ENCODE measurements at regions not wholly inside any gene's neighbourhood (a gene's known extent, or its start where the extent isn't known, plus 50 kb on each side); places are given as distances from the start of the nearest gene placed in this dataset.

DNA sequence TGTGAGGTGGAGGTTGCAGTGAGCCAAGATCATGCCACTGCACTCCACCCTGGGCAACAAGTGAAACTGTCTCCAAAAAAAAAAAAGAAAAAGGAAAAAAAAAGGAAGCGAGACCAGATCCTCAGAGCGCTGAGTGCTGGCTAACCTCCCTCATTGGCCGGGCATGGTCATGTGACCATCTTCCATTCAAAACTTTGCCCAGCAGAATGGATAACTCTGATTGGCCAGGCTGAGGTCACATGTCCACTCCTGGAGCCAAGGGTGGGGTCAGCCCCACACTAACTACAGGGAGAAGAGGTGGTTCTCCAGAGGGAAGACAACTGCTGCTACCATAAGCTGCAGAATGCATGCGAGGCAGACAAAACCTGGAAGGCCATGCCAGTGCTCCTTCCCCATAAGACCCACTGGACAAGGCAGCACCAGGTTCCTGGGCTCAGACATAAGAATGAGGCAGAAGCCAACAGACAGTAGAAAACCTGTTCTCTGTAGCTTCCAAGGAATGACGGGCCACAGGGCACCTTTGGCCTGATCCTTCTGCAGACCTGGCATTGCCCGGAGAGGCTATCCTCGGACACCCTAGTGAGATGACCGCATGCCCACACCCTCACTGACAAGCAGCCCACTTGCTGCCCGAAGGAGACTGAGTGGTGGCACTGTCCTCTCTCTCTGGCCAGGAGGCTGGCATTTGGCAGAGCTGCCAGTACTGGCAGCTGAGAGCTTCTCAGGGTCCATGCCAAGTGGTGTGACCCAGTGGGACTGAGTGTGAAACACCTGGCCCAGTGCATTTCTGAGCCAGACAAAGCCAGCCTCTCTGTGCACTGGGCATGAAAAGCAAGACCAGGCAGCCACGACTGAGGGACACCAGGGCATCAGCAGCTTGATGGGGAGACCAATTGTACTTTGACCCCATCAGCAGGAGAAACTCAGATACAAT lies 311.9 kb upstream of the SULF2 start:
- DNase-seq, result no peak

DNA sequence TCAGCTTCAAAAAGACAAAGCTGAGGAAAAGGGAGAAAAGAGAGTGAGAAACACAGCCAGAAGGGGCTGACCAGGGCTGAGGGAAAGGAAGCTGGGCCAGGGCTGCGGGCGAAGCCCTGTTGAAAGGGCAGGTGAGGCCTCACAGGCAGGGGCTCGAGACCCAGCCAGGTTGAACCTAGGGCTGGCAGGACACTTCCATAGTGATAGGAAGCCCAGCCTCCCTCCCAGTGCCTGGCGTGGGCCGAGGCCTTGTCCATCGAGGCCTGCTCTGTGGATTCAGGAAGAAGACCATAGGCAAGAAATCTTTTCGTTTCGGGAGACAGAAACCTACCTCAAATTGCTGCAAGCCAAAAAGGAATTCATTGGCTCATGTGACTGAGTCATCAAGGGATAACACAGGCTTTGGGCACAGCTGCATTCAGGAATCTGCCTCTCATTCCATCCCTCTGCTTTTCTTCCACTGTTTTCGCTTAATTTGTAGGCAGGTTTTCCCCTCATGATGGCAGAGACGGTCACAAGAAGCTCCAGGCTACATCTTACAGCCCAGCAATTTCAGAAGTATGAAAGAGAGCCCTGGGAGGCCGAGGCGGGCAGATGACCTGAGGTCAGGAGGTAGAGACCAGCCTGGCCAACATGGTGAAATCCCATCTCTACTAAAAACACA lies 311.1 kb upstream of the SULF2 start:
- no peak for DNase-seq

DNA sequence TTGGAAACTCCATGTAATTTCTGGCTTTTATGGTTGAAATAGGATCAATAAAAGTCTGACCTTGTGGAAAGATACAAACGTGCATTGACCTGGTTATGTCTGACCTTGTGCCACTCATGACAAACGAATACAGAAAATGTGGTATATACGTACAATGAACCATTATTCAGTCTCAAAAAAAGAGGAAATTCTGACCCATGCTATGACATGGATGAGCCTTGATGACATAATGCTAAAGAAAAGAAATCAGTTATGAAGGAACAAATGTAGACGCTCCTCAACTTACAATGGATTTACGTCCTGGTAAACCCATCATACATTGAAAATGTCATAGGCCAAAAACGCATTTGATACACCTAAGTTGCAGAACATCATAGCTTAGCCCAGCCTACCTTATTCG lies 309.7 kb upstream of the SULF2 start:
- no peak for DNase-seq

DNA sequence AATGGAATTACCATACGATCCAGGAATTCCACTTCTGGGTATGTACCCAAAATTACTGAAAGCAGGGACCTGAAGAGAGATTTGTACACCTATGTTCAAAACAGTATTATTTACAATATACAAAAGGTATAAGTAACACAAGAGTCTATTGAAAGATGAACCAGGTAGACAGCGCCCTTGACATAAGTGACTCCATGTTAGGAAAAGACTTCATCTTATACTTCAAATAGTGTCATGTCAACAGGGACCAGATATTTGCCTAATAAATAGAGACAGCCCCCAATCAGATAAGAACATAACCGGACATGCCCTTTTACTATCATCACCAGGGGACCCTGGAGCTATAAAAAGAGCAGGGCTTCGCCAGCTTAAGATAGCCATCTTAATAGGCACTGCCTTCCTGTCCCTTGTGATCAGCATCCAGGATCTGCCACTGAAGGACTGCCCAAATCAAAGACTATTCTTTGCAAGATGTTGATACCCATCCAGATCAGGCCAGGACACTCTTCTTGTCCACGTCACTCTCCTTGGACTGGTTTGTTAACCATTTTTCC lies 309.0 kb upstream of the SULF2 start:
- DNase-seq, result no peak

DNA sequence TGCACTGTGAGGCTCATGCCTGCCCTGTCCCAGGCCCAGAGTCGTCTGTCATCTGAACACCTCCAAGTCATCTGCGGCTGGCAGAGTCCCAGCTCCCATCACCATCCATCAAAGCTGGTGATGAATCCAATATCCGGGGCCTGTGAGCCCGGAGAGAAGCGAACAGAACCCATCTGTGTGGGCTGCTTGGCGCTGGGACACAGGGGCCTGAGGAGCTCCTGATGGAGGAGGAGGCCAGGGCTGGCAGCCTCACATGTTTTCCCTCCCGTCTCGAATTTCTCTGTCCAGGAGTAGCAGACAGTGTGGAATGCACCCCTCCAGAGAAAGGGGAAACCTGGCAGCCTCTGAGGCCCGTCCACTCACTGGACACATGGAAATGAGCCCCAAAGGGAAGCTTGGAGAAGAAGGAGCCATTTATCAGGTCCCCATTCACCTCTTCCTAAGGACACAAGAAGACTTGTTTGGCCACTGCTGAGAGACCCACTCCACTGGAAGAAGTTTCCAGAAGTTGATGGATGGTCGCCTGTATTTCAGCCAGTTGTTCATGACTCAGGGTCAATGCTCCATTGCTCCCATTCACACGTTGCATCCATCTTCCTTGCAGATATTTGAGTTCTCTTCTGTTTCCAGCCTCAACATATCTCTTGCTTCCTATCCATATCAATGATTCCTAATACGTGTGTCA lies 307.5 kb upstream of the SULF2 start:
- DNase-seq, result peak; percentile 46

DNA sequence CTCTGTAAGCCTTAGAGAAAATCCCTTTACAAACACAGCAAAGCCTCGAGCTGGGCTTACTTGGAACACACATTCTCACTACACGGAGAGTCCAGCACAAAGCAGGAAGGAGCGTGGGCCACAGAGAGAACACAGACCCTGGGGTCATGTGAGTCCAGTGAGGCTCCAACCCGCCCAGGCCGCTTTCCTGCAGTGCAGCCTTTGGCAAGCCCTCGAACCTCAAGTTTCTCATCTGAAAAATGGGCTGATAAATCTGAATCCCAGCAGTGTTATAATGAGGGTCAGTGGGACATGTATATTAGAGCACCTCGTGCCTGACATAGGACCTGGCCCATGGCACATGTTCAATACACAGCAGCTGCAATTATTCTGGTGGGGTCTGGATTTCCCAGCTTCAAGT lies 305.5 kb upstream of the SULF2 start:
- DNase-seq, result no peak

DNA sequence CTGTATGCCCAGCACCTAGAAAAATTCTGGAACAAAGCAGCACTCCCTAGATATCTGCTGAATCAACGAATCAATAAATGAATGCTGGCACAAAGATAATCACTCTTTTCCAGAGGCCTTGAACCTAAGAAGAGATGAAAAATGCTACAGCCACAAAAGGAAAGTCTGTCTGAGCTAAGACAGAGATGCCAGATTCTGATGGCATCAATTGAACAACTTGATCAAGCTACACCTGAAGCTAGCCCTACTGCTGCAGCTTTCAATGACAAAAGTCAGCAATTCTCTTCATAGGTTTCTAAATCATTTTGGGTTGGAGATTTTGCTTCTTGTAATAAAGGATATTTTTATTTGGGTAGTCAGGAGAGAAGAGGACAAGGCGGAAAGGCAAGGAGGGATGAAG lies 305.0 kb upstream of the SULF2 start:
- DNase-seq, result no peak

DNA sequence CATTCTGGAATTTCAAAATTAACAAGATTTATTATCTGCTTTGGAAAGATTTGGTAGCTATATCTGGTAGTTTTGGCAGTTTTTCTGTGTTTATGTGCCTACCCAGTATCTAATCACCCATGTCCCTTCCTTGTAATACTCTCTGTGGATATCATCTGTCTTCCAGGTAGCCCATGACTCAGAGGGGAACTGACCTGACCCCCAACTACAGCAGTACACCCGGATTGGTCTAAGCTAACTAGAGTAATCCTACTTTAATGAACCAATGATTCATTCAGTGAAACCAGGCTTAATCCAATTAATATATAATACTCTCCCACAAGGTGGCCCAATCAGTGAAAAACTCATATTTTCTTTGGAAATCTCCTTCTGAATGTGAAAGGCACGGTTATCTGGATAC lies 295.3 kb upstream of the SULF2 start:
- DNase-seq, result no peak

DNA sequence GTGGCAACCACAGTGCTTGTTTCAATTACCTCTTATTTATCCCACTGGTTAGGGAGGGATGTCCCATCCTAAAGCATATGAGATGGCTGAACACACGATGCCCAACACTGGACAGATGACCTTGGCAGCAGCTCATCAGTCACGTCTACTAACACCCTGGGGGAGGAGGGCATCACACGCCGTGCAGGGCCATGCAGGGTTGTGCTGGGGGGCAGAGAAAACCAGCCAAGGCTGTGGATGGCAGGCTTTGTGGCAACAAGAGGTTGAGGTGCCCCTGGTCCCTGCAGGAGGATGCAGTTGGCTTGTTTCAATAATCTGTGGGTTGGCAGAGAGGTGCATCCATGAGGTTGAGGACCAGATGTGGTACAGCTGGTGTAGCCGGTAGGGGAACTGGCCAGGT lies 293.7 kb upstream of the SULF2 start:
- no peak for DNase-seq

DNA sequence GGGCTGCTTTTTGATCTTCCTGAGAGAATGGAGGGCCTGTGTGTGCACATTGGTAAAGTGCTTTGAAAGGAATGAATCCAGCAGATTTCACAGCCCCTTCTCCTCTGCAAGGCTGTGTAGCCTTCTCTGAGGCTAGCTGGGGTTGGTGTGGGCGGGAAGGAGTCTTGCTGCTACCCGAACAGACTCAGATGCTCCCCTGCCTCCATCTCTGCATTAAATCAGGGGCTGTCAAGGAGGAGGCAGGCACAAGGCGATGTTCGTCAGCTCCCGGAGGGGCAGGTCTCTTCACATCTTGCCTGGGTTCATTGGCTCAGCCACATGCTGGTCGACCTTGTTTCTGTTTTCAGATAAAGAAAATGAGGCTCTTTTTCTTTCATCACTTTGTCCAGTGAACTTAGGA lies 291.5 kb upstream of the SULF2 start:
- no peak for DNase-seq

DNA sequence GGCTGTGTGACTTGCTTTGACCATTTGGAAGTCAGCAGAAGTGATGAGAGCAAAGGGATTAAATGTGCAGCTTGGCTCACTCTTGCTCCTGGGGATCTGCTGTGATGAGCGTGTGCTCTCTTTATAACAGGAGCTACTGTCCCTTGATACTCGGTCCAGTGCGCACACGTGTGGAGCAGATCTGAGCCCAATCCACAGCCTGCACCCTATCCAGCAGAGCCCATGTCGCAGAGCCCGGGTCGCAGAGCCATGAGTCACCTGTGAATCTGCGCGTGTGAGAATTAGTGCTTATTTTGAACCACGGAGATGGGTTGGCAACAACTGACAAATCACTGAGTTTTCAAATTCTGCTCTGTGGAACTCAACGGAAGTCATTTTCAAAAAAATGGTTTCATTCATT lies 291.0 kb upstream of the SULF2 start:
- no peak for DNase-seq

DNA sequence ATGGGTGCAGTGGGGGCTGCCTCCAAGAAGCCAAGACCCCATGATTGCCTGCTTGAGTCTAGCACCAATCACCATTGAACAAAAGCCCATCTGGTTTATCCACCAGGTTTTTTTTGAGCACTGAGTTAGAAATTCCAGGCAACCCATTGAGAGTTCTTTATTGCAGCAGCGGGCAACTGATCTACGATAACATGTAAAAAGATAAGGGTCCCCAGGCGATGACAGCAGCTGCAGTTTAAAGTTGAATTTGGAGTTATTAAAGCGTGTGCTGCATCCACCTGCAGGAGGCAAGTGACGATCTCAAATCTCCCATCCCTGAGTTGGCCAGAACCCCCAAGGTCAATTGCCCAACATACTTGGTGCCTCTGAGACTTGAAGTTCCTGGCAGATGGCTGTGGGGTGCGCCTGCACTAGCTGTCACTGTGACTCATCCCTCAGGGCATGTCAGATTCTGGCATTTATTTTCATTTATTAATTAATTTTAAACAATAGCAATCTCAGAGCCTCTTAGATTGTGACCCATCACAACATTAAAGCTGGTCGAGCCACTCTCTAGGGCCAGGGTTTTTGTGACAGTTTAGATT lies 290.4 kb upstream of the SULF2 start:
- no peak for DNase-seq

DNA sequence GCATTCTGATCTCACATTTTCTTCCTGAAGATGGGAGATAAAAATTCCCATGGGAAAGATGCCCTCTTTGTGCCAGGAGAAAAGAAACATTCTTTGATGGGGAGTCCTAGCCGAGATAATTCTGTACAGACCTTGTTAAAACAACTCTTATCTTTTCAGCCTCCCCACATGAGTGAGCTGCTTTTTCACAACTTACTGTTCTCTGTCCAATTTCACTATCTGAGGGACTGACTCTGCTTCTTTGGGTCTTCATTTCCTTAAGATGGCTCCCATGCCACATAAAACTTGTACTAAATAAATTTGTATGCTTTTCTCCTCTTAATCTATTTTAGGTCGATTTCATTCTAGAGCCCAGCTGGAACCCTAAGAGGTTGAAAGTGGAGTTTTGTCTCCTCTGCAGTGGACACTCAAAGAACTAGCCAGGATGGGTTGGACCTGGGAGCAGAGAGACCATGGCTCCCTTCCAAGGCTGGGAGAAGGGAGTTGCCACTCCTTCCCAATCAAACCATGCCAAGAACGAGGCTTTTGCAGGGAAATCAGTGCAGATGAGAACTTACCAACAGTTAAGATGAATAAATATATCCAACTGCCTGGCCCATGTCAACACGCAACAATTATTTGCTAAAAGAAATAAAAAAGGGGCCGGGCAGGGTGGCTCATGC lies 285.8 kb upstream of the SULF2 start:
- no peak for DNase-seq

DNA sequence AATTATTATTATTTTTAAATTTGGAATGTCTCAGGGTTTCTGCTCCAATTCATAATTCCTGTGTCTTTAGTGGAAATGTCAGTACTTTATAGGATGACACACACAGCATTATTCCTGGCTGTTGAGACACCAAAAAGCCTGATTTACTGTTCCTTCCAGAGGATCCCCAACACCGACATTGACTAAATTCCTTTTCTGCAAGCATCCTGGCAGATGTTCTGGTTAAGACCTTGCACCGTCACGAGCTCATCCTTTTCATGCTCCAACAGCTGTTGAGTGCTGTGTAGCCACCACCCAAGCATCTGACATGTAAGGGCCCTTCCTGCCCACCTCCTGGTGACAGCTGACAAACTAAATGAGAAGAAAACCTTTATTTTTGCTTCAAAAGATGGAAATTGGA lies 284.3 kb upstream of the SULF2 start:
- DNase-seq, result no peak

DNA sequence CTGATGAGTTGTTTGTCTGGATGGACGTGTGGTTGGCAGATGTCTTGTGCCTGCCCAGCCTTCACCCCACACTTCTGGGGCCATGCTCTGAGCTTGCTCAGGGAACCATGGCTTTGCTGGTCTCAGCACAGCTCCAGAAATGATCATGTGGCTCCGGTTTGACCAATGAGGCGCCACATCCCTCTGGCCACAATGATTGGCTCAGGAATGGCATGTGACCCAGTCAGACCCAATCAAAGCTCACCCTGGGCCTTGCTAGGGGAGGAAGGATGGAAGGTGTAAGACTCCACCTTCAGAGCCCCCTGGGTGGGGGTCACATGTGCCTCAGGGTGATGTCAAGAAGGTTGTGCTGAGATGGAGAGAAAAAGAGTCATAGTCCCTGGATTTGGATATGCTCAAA lies 281.6 kb upstream of the SULF2 start:
- DNase-seq, result no peak

DNA sequence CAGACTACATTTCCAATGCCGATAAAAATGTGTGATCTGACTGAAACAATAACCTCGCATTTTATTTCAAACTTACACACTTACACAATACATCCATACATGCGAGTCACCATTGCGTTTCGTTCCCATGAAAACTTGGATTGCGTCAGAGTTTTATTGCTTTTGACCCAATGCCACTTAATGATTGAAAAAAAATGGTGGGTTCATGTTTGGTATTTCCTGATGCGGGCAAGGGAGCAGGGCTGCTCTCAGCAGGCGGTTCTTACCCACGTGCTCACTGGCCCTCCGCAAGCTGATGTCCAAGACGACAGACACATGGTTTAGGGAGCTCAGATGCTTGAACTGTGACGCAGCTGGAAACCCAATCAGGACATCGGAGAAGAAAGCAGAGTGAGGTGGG lies 281.0 kb upstream of the SULF2 start:
- DNase-seq, result peak; percentile 29

DNA sequence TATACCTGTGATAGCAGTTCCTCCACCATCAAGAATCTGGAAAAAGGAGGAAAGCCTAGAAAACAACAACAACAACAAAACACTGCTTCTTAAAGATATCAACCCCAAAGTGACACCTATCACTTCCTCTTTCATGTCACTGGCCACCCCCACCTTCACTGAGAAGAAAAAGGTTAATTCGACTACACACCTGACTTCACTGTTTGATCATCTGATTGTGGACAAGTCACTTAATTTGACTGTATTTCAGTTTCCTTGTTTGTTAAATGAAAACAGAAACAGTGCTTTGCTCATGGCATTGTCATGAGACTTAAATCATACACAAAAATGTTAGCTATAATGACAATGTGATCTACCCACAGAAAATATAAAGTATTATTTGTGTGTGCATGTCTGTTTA lies 280.6 kb upstream of the SULF2 start:
- DNase-seq, result no peak

DNA sequence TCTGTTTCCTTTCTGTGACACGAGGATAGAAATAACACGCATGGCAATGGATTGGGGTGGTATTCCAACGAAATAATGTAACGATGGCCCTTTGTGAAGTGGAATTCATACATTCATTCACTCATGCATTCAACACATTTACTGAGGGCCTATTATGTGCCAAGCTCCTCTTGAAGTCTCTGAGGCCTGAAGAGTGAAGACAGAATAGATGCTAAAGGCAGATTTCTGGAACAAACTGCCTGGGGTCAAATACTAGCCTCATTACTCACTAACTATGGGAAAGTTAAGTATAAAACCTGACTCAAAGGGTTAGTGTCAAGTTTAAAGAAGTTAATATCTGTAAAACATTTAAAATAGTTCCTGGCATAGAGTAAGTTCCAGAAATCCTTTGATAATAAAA lies 279.6 kb upstream of the SULF2 start:
- DNase-seq, result no peak

DNA sequence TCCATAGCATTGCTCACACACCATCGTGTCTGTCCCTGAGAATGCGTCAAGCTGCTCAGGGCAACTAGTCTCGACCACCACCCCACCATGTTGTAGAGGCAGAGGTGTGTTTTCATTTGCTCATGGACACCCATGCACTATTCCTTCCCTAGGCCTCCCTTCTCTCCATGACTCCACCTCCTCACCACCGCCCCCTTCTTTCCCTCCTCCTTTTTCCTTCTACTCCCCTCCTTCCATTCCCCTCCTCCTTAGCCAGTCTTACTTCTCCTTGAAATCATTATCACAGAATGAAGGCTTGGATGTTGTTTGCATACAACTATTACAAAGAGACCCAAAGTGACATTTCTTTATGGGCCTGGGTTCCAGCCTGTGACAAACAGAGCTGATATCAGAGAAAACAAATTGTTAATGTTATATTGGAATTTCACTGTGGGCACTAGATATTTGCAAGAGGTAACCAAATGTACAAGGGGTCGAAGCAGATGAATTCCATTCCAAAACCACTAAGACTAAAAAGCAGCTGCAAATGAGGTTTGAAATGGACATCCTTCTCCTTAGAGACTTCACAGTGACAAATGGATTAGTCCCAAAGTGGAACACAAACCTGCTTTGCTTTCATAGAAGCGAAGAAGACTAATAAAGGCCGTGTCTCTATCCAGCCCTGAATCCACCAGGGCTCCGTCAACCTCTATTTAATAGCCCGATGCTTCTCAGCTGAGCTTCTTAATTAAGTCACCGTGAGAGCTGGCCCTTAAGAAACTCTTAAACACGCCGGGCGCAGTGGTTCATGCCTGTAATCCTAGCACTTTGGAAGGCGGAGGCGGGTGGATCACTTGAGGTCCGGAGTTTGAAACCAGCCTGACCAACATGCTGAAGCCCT lies 275.8 kb upstream of the SULF2 start:
- no peak for DNase-seq

DNA sequence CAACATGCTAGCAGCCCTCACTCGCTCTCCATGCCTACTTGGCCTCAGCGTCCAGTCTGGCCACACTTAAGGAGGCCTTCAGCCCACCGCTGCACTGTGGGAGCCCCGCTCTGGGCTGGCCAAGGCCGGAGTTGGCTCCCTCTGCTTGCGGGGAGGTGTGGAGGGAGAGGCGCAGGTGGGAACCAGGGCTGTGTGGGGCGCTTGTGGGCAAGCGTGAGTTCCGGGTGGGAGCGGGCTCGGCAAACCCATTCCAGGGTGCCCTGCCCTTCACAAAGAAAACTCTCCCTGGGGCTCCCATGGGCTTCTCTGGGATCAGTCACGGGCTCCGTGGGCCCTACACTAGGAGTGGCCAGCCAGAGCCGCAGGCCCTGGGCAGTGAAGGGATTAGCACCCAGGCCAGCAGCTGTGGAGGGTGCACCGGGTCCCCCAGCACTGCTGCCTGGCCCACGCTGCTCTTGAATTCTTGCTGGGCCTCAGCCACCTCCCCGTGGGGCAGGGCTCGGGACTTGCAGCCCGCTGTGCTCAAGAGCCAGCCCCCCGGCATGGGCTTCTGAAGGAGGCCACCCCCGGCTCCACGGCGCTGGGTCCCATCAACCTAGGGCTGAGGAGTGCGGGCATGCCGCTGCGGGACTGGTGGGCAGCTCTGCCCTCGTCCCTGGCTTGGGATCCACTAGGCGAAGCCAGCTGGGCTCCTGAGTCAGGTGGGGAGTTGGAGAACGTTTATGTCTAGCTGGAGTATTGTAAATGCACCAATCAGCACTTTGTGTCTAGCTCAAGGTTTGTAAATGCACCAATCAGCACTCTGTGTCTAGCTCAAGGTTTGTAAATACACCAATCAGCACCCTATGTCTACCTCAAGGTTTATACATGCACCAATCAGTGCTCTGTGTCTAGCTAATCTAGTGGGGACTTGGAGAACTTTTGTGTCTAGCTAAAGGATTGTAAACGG lies 273.6 kb upstream of the SULF2 start:
- DNase-seq, result no peak

Measured in femur (tissue), 1 donor.